GM19025 (cell line): ENCODE measurements at regions not wholly inside any gene's neighbourhood (a gene's known extent, or its start where the extent isn't known, plus 50 kb on each side); places are given as distances from the start of the nearest gene placed in this dataset.
"Not testable (repeated sequence)": the region's sequence is repeated elsewhere in the genome, so short reads cannot be mapped to it uniquely, and the experiment has no call there.

Experiments
- ATAC-seq: cut with Tn5 transposase; IDR thresholded peaks from one replicate; pipeline ENCODE4 v1.9.1; 2021; ENCODE audit warnings: mild to moderate bottlenecking, low read depth, moderate library complexity; ENCODE audit not compliant: unreplicated experiment

GRCh38 chr2:58501371-58502160, 260.4 kb upstream of the FANCL start:
- no peak for ATAC-seq

GRCh38 chr2:58497168-58497567, 256.0 kb upstream of the FANCL start:
- ATAC-seq = no peak

- ATAC-seq = no peak
Measured at GRCh38 chr2:58495806-58496205, 254.7 kb upstream of the FANCL start.

- no peak for ATAC-seq
Measured at GRCh38 chr2:58494071-58494501, 253.0 kb upstream of the FANCL start.

GRCh38 chr2:58484629-58485028, 243.5 kb upstream of the FANCL start:
- no peak for ATAC-seq

GRCh38 chr2:58484221-58484620, 243.1 kb upstream of the FANCL start:
- no peak for ATAC-seq

GRCh38 chr2:58483307-58483706, 242.2 kb upstream of the FANCL start:
- ATAC-seq = no peak

- ATAC-seq = no peak
Measured at GRCh38 chr2:58481670-58482069, 240.5 kb upstream of the FANCL start.

- ATAC-seq = no peak
Measured at GRCh38 chr2:58480141-58480540, 239.0 kb upstream of the FANCL start.

GRCh38 chr2:58479535-58480140, 238.5 kb upstream of the FANCL start:
- no peak for ATAC-seq

GRCh38 chr2:58476556-58476955, 235.4 kb upstream of the FANCL start:
- ATAC-seq = no peak

GRCh38 chr2:58475756-58476155, 234.6 kb upstream of the FANCL start:
- ATAC-seq = no peak

GRCh38 chr2:58473165-58473564, 232.0 kb upstream of the FANCL start:
- no peak for ATAC-seq

- ATAC-seq = no peak
Measured at GRCh38 chr2:58466804-58467203, 225.7 kb upstream of the FANCL start.

GRCh38 chr2:58466021-58466420, 224.9 kb upstream of the FANCL start:
- not testable (repeated sequence) for ATAC-seq

GRCh38 chr2:58460670-58461069, 219.5 kb upstream of the FANCL start:
- ATAC-seq = no peak

- ATAC-seq = no peak
Measured at GRCh38 chr2:58449286-58450010, 208.3 kb upstream of the FANCL start.

GRCh38 chr2:58448845-58449244, 207.7 kb upstream of the FANCL start:
- ATAC-seq = no peak

GRCh38 chr2:58448065-58448507, 207.0 kb upstream of the FANCL start:
- ATAC-seq = peak; percentile 73

GRCh38 chr2:58447586-58447985, 206.5 kb upstream of the FANCL start:
- peak; percentile 8 for ATAC-seq

- ATAC-seq = no peak
Measured at GRCh38 chr2:58441643-58442042, 200.5 kb upstream of the FANCL start.
